Tongue (tissue), 1 donor: ENCODE measurements at regions not wholly inside any gene's neighbourhood (a gene's known extent, or its start where the extent isn't known, plus 50 kb on each side); places are given as distances from the start of the nearest gene placed in this dataset.
"Not testable (repeated sequence)": the region's sequence is repeated elsewhere in the genome, so short reads cannot be mapped to it uniquely, and the experiment has no call there.

Experiments used
- DNase-seq: peaks from one replicate; pipeline ENCODE4 v3.0.0-alpha.2; 2015

GRCh38 chr1:194387531-194387930 lies 1201.1 kb upstream of the B3GALT2 start:
- DNase-seq: no peak

GRCh38 chr1:194378517-194378916 lies 1192.1 kb upstream of the B3GALT2 start:
- no peak for DNase-seq

- no peak for DNase-seq
Observed at GRCh38 chr1:194374649-194375048, 1188.2 kb upstream of the B3GALT2 start.

GRCh38 chr1:194372266-194372665 lies 1185.9 kb upstream of the B3GALT2 start:
- DNase-seq: no peak

GRCh38 chr1:194369622-194370021 lies 1183.2 kb upstream of the B3GALT2 start:
- no peak for DNase-seq

- no peak for DNase-seq
Observed at GRCh38 chr1:194369060-194369459, 1182.6 kb upstream of the B3GALT2 start.

- no peak for DNase-seq
Observed at GRCh38 chr1:194367121-194367520, 1180.7 kb upstream of the B3GALT2 start.

GRCh38 chr1:194366705-194367104 lies 1180.3 kb upstream of the B3GALT2 start:
- DNase-seq: no peak

GRCh38 chr1:194362327-194362726 lies 1175.9 kb upstream of the B3GALT2 start:
- DNase-seq: no peak

- DNase-seq: peak; percentile 2
Observed at GRCh38 chr1:194361374-194362131, 1175.1 kb upstream of the B3GALT2 start.

- no peak for DNase-seq
Observed at GRCh38 chr1:194358208-194358581, 1171.8 kb upstream of the B3GALT2 start.

- DNase-seq: not testable (repeated sequence)
Observed at GRCh38 chr1:194357573-194358207, 1171.3 kb upstream of the B3GALT2 start.

GRCh38 chr1:194355488-194356106 lies 1169.2 kb upstream of the B3GALT2 start:
- DNase-seq: no peak

- DNase-seq: no peak
Observed at GRCh38 chr1:194353121-194353520, 1166.7 kb upstream of the B3GALT2 start.

GRCh38 chr1:194347200-194347599 lies 1160.8 kb upstream of the B3GALT2 start:
- no peak for DNase-seq

GRCh38 chr1:194342484-194343262 lies 1156.3 kb upstream of the B3GALT2 start:
- DNase-seq: no peak

- DNase-seq: no peak
Observed at GRCh38 chr1:194341587-194341986, 1155.2 kb upstream of the B3GALT2 start.

- no peak for DNase-seq
Observed at GRCh38 chr1:194339471-194339870, 1153.1 kb upstream of the B3GALT2 start.

GRCh38 chr1:194338241-194338948 lies 1152.0 kb upstream of the B3GALT2 start:
- no peak for DNase-seq

GRCh38 chr1:194333240-194333639 lies 1146.8 kb upstream of the B3GALT2 start:
- no peak for DNase-seq

GRCh38 chr1:194331758-194332157 lies 1145.3 kb upstream of the B3GALT2 start:
- DNase-seq: no peak

GRCh38 chr1:194322751-194323150 lies 1136.3 kb upstream of the B3GALT2 start:
- no peak for DNase-seq
